CD4-positive, alpha-beta T cell (primary cell): ENCODE measurements at regions not wholly inside any gene's neighbourhood (a gene's known extent, or its start where the extent isn't known, plus 50 kb on each side); places are given as distances from the start of the nearest gene placed in this dataset.

Source experiments
- ATAC-seq: fragments of 200-7000 bp; cut with Tn5 transposase; one replicate; pipeline ENCODE4 v1.10.0; 2022; ENCODE audit warnings: mild to moderate bottlenecking; ENCODE audit not compliant: poor library complexity
- CTCF ChIA-PET: fragments of 350-600 bp; sonication (Branson Sonifier 250); formaldehyde crosslinking; loops from one replicate; lab custom pipeline; 2021; ENCODE audit warnings: antibody characterized with exemption, inconsistent platforms; lab: Charles Lee
- POLR2A ChIA-PET: fragments of 350-600 bp; sonication (Branson Sonifier 250); formaldehyde crosslinking; loops from one replicate; lab custom pipeline; 2021; ENCODE audit warnings: antibody characterized with exemption, inconsistent platforms; lab: Charles Lee
- DNase-seq, 14 experiments: peaks; one replicate each; pipeline ENCODE4 v3.0.0-alpha.2; 2013 to 2020; ENCODE audit warnings: mixed read lengths in 2 of 14
- H3K27ac ChIP-seq, 2 donors: one replicate each; pipeline versions ENCODE4 v1.5.1 to v1.7.0; 2013; ENCODE audit warnings: low read length in 2 of 2, low read depth in 1 of 2, mild to moderate bottlenecking in 1 of 2
- H3K27me3 ChIP-seq, 2 experiments: 1 replicate in 1 of 2; 2 replicates in 1 of 2; pipeline versions ENCODE4 v1.6.1 to v1.7.0; 2013; ENCODE audit warnings: low read length in 2 of 2, control low read depth in 1 of 2, mild to moderate bottlenecking in 1 of 2, moderate library complexity in 1 of 2; ENCODE audit not compliant: insufficient read depth in 2 of 2, control insufficient read depth in 1 of 2
- H3K36me3 ChIP-seq: one replicate; pipeline ENCODE4 v1.6.1; 2013; ENCODE audit warnings: low read length, control low read depth; ENCODE audit not compliant: insufficient read depth
- H3K4me1 ChIP-seq: one replicate; pipeline ENCODE4 v1.6.1; 2013; ENCODE audit warnings: low read length, control low read depth; ENCODE audit not compliant: insufficient read depth
- H3K4me3 ChIP-seq: one replicate; pipeline ENCODE4 v1.5.1; 2013; ENCODE audit warnings: mild to moderate bottlenecking, low read length, moderate library complexity
- H3K9me3 ChIP-seq, 2 experiments: 1 replicate in 1 of 2; 2 replicates in 1 of 2; pipeline versions ENCODE4 v1.6.1 to v1.7.0; 2013; ENCODE audit warnings: low read length in 2 of 2, mild to moderate bottlenecking in 2 of 2, control low read depth in 1 of 2, moderate library complexity in 1 of 2; ENCODE audit not compliant: control insufficient read depth in 1 of 2, insufficient read depth in 1 of 2
- H3K27ac Mint-ChIP-seq: one replicate; pipeline ENCODE4 v1.8.0; 2020; ENCODE audit warnings: mixed read lengths
- H3K27me3 Mint-ChIP-seq: one replicate; pipeline ENCODE4 v1.8.0; 2021; ENCODE audit warnings: mixed read lengths
- H3K36me3 Mint-ChIP-seq: one replicate; pipeline ENCODE4 v1.8.0; 2021; ENCODE audit warnings: low read depth, mixed read lengths
- H3K4me1 Mint-ChIP-seq: one replicate; pipeline ENCODE4 v1.8.0; 2021; ENCODE audit warnings: low read depth, mixed read lengths
- H3K4me3 Mint-ChIP-seq: one replicate; pipeline ENCODE4 v1.8.0; 2020; ENCODE audit warnings: mild to moderate bottlenecking, mixed read lengths
- H3K9me3 Mint-ChIP-seq: one replicate; pipeline ENCODE4 v1.8.0; 2020; ENCODE audit warnings: mixed read lengths
- CTCF ChIP-seq: fragments of 200-600 bp; IDR thresholded peaks from one replicate; pipeline ENCODE4 v1.8.0; 2022; ENCODE audit warnings: antibody characterized with exemption, mild to moderate bottlenecking
- intact Hi-C, 2 experiments: fragments of 100-400 bp; cut with DNase I in 1 of 2; cut with micrococcal nuclease in 1 of 2; formaldehyde crosslinking; loops; one replicate each; pipeline versions ENCODE4 v1.15.1 to v1.9.0; 2023 to 2025; cut with DNase I, micrococcal nuclease

DNA sequence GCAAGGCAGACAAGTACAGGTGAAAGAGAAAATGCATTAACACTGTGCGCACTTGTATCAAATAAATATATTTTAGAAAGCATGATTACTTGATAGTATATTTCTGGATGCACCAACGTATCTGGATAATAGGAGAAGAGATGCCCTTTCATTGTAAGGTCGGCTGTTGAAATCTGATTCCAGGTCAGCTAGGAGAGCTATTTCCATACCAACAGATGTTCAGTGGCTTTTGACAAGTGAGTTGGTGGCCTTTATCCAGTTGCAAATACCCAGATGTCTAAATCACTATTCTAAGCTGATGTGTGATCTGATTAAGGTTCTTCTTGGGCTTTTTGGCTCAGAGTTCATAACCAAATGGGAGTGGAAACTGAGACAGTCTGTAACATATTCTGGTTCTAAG is 128.2 kb upstream of the TBCA start:
- no peaks in the 10 kb centered on the region for H3K4me1 Mint-ChIP-seq
- ChIA-PET POLR2A (no interaction called here), CTCF (no interaction called here)
- intact Hi-C loops = no loop called here
- no peaks in the 10 kb centered on the region for H3K9me3 Mint-ChIP-seq
- no peak overlapping the region for H3K27ac Mint-ChIP-seq
- DNase-seq = no peak
- Histone ChIP-seq H3K36me3 (no peaks in the 10 kb centered on the region), H3K27ac (no peak overlapping the region), H3K4me3 (no peak overlapping the region), H3K9me3 (no peaks in the 10 kb centered on the region), H3K27me3 (no peaks in the 10 kb centered on the region), H3K4me1 (no peaks in the 10 kb centered on the region)
- no peaks in the 10 kb centered on the region for H3K36me3 Mint-ChIP-seq
- H3K27me3 Mint-ChIP-seq = peaks cover 4% of the 10 kb centered on the region
- H3K4me3 Mint-ChIP-seq = no peak overlapping the region
- TF ChIP-seq CTCF = no peak
- ATAC-seq = no peak

- Histone ChIP-seq H3K27ac (no peak overlapping the region), H3K36me3 (no peaks in the 10 kb centered on the region), H3K27me3 (no peaks in the 10 kb centered on the region), H3K4me3 (no peak overlapping the region), H3K4me1 (no peaks in the 10 kb centered on the region), H3K9me3 (no peaks in the 10 kb centered on the region)
- H3K36me3 Mint-ChIP-seq = no peaks in the 10 kb centered on the region
- TF ChIP-seq CTCF = no peak
- intact Hi-C loops = no loop called here
- no peak for DNase-seq
- no peaks in the 10 kb centered on the region for H3K4me1 Mint-ChIP-seq
- no peaks in the 10 kb centered on the region for H3K27me3 Mint-ChIP-seq
- H3K27ac Mint-ChIP-seq = no peak overlapping the region
- POLR2A ChIA-PET = no interaction called here
- H3K9me3 Mint-ChIP-seq = no peaks in the 10 kb centered on the region
- CTCF ChIA-PET = no interaction called here
- H3K4me3 Mint-ChIP-seq = no peak overlapping the region
- no peak for ATAC-seq
Observed at GRCh38 chr5:77900691-77901090, 124.6 kb upstream of the TBCA start.

DNA sequence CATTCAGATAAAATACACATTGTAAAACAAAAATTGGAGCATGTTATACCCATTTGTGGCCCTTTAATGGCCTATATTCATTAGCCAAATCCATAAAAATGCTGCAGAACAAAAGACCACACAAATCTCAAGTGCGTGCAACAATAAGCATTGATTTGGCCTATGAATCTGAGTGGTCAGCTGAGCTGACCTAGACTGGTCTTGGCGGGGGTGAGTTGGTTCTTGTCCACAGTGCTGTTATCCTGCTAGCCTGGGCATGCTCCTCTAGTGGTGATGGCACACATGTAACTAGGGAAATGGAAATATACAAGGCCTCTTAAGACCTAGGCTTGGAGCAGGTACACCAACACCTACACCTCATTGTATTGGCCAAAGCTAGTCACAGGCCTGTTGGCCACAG is 122.2 kb upstream of the TBCA start:
- Mint-ChIP-seq H3K27ac (no peak overlapping the region), H3K27me3 (no peaks in the 10 kb centered on the region), H3K4me3 (no peak overlapping the region), H3K36me3 (no peaks in the 10 kb centered on the region), H3K9me3 (no peaks in the 10 kb centered on the region), H3K4me1 (no peaks in the 10 kb centered on the region)
- Histone ChIP-seq H3K27me3 (no peaks in the 10 kb centered on the region), H3K4me1 (no peaks in the 10 kb centered on the region), H3K27ac (no peak overlapping the region), H3K4me3 (no peak overlapping the region), H3K9me3 (no peaks in the 10 kb centered on the region), H3K36me3 (no peaks in the 10 kb centered on the region)
- ATAC-seq (no peak), DNase-seq (no peak)
- intact Hi-C loops = no loop called here
- no peak for TF ChIP-seq CTCF
- CTCF ChIA-PET = no interaction called here
- POLR2A ChIA-PET = no interaction called here
